ENCODE measurements at regions not wholly inside any gene's neighbourhood (a gene's known extent, or its start where the extent isn't known, plus 50 kb on each side); places are given as distances from the start of the nearest gene placed in this dataset.

DNA sequence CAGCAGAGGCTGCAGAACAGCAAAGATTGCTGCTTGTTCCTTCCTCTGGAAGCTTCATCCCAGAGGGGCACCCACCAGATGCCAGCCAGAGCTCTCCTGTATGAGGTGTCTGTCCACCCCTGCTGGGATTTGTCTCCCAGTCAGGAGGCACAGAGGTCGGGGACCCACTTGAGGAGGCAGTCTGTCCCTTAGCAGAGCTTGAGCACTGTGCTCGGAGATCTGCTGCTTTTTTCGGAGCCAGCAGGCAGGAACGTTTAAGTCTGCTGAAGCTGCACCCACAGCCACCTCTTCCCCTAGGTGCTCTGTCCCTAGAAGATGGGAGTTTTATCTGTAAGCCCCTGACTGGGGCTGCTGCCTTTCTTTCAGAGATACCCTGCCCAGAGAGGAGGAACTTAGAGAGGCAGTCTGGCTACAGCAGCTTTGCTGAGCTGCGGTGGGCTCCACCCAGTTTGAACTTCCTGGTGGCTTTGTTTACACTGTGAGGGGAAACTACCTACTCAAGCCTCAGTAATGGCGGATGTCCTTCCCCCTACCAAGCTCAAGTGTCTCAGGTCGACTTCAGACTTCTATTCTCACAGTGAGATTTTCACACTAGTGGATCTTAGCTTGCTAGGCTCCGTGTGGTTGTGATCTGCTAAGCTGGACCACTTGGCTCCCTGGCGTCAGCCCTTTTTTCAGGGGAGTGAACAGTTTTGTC, 101.8 kb upstream of the GLRA1 start:
- DNase-seq, result peak; percentile 31

- no peak for DNase-seq
Measured at GRCh38 chr5:152016421-152016820, 91.8 kb upstream of the GLRA1 start.

DNA sequence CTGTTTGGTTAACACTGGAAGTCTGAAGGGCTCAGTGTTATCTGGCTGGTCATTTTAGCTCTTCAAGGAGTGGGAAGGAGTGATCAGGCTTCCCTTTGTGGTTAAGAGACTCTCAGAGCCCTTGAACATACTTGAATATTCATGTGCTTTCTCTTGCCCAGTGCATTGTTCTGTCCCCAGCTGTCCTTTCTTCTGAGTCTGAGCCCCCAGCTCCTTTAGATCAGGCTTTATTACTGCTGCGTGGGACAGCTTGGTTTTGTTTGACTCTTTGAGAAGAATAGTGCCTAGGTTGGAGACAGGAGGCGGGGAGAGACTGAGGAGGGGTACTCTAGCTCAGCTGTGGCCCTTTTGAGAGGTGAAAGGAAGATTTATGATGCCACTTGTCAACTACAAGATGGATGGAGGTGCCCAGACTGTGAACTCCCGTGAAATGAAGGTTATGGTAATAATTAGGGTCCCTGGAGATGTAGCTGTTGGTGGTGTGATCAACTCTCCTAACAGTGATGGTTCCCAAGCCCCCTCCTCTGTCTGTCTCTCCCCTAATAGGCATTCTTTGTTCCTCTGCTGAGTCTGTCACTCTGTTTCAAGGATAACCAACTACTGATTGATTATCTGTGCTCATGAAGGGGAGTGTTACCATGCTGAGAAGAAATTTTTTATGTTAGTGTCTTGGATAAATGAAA, 83.1 kb upstream of the GLRA1 start:
- DNase-seq, result no peak

GRCh38 chr5:152004095-152004494, 79.4 kb upstream of the GLRA1 start:
- no peak for DNase-seq

All from activated CD4-positive, alpha-beta T cell treated with anti-CD3 and anti-CD28 coated beads, Interleukin-2, amount 50 U/mL, for 1 hour (primary cell).